ENCODE measurements at regions not wholly inside any gene's neighbourhood (a gene's known extent, or its start where the extent isn't known, plus 50 kb on each side); places are given as distances from the start of the nearest gene placed in this dataset.
"Not testable (repeated sequence)": the region's sequence is repeated elsewhere in the genome, so short reads cannot be mapped to it uniquely, and the experiment has no call there.

- no peak for DNase-seq
Observed at GRCh38 chr13:42400188-42400833, 128.4 kb downstream of the AKAP11 start.

GRCh38 chr13:42401376-42401775 lies 129.4 kb downstream of the AKAP11 start:
- DNase-seq = no peak

DNA sequence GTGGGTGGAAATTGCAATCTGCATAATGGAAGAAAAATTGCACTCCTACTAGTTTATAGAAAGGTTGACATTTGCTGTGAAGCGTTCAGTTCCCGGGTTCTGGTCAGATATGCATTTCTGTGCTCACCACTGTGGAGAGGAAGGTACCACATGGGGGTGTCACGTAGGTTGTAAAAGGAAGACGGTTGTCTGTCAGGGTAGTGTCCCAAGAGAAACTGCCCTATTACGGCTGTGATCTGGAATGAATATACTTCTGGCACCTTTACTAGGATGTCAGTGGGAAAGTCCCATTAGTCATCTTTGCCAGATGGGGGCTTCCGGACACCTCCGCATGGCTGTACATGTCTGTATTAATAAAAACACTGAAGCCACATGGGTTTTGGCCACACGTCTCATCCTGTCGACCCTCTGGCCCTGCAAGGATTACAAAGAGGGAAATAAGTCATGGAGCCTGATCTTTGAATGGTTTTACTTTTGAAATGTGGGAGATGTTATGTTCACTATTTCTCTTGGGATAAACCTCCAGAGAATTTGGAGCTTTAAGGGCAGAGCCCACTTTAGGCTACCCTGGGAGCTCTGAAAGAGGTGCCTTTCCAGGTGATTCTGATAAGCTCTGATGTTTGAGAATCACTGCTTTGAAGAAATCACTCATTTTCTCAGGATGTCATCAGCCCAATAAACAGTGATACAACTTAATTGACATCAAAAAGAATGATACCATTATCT lies 133.9 kb downstream of the AKAP11 start:
- DNase-seq = peak; percentile 90

- DNase-seq = no peak
Observed at GRCh38 chr13:42409075-42409474, 137.1 kb downstream of the AKAP11 start.

- DNase-seq = no peak
Observed at GRCh38 chr13:42409551-42409950, 137.6 kb downstream of the AKAP11 start.

DNA sequence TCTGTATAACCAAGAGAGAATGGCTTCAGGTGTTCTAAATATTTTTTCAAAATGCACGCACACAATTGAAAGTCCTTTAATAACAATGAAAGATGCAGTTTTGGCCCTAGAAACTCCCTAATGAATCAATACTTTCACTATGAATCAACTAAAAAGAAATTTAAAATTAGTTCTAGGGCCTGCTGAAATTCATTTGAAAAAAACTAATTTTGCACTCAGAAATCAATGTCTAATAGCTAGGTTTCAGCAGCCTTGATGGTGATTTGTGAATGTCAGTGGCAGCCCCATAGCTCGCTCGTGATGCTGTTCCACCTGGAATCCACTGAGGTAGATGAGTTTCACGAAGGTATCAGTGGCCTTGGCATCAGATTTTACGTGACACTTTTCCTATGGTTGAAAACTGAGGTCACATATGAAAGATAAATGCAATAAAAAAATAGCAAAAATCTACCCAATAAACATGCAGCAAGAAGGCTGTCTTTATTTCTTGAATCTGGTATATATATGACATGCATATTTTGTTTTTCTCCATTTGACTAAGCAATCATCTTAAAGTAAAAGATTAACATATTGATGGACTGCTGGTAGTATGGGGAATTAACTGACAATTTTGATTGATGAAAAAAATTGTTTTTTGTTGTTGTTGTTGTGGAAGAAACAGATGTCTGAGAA lies 141.0 kb downstream of the AKAP11 start:
- peak; percentile 37 for DNase-seq

DNA sequence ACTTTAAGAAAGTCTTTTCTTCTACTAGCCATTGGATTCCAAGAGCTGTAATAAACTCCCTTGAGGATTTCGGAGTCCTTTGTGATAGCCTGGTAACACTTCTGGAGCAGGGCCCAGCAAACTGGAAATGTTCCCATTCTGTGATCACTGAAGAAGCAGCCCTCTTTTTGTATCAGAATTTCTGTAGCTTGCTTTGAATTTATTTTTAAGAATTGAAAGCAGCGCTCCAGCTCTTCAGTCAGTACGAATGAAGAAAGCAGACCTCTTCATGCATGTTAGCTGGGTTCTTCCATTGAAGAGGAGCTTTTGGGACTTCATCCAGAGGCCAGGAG lies 141.5 kb downstream of the AKAP11 start:
- DNase-seq = no peak

GRCh38 chr13:42417626-42418025 lies 145.7 kb downstream of the AKAP11 start:
- DNase-seq = no peak

GRCh38 chr13:42418184-42418583 lies 146.2 kb downstream of the AKAP11 start:
- DNase-seq = no peak

- peak; percentile 66 for DNase-seq
Observed at GRCh38 chr13:42420304-42420703, 148.4 kb downstream of the AKAP11 start.

DNA sequence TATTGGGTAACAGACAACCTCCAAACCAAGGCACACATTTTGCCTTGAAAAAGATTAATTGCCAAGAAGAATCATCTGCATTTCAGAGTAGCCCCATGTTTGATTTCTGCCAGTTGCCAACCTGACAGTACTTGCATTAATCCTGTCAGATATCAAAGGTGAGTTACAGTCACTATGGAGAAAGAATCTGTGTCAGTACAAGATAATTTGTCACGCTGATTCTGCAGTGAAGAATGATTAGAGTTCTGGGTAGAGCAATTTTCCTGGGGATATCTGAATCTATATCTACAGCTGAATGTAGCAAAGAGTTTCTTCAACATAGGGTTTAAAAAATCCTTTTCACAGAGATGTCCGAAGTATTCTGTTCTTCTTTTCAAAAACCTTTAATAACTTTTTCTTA lies 150.7 kb downstream of the AKAP11 start:
- no peak for DNase-seq

DNA sequence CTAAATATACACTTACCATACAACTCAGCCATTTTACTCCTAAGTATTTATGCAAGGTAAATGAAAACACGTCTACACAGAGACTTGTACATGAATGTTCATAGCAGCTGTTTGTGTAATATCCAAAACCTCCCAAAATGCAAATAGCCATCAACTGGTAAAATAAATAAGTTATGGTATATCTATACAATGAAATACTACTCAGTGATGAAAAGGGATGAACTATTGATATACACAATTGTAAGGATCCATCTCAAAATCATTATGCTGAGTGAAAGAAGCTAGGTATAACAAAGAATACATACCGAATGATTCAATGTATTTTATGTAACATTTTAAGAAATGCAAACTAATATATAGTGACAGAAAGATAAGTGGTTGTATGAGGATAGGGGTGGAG lies 149.8 kb upstream of the TNFSF11 start:
- DNase-seq = no peak

DNA sequence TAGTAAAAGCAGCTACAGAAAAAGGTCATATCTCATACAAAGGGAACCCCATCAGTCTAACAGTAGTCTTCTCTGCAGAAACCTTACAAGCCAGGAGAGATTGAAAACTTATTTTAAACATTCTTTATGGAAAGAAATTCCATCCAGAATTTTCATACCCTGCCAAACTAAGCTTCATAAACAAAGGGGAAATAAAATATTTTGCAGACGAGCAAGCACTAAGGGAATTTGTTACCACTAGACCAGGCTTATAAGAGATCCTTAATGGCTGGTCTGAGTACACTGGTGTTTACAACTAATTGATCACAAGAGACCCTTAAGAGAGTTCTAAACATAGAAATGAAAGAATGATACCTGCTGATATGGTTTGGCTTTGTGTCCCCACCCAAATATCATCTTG lies 128.6 kb upstream of the TNFSF11 start:
- DNase-seq = no peak

- DNase-seq = not testable (repeated sequence)
Observed at GRCh38 chr13:42446597-42446996, 127.4 kb upstream of the TNFSF11 start.

DNA sequence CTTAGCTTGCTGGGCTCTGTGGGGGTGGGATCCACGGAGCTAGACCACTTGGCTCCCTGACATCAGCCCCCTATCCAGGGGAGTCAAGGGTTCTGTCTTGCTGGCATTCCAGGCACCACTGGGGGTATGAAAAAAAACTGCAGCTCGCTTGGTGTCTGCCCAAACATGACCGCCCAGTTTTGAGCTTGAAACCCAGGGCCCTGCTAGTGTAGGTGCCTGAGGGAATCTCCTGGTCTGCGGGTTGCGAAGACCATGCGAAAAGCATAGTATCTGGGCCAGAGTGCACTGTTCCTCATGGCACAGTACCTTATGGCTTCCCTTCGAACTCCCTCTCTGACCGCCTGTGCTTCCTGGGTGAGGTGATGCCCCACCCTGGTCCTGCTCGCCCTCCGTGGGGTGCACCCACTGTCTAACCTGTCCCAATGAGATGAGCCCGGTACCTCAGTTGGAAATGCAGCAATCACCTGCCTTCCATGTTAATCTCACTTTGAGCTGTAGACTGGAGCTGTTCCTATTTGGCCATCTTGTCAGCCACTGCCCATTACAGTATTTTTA lies 120.8 kb upstream of the TNFSF11 start:
- no peak for DNase-seq

DNA sequence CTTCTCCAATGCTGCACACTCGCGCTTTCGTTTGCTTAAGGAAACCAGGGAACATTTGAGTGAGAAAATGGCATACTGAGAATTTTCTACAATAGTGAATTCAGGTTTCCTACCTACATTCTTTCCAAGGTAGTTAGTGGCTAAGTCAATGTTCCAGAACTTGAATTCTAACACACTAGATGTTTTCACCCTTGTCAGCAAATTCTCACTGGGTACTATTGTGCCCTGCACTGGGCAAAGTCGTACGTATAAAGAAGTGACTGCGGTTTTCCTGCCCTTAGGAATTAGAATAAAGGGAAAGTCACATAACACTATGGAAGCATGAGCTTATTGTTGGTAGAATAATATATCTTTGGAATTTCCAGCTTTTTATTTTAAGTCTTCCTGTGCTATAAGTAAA lies 119.2 kb upstream of the TNFSF11 start:
- DNase-seq = no peak

GRCh38 chr13:42458193-42458592 lies 115.8 kb upstream of the TNFSF11 start:
- no peak for DNase-seq

DNA sequence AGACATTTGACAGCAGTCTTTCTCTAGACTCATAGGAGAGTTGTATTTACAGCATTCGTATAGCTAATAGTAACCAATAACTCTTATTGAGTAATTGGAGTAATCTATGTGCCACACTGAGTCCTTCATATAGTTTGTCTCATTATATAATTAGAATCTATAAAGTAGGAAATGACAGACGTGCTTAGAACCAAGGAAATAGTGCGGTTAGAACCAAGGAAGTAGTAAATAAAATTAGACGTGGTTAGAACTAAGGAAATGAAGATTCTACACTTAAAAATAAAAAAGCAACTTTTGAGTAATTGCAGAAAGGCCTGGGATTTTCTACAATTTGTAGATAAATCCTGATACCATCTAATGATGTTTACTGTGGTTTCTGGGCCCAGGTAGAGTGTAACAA lies 107.8 kb upstream of the TNFSF11 start:
- DNase-seq = no peak

DNA sequence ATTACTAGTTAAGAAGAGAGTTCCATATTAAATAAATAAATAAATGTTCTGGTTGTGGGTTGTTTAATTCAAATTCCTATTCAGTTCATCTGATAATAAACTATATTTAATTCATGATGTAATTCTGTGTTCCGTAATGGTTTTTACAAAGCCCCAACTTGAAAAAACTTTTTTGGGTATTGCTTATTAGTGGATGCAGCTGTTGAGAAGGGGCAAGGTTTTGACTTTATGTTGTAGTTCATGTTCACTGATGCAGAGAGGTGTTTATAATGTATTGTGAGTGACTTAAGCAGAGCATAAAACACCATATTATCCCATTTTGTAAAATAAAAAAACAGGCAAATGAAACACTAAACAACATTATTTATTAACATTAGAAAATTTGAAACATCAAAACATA lies 107.3 kb upstream of the TNFSF11 start:
- no peak for DNase-seq

- DNase-seq = no peak
Observed at GRCh38 chr13:42474954-42475353, 99.0 kb upstream of the TNFSF11 start.

GRCh38 chr13:42477596-42478190 lies 96.3 kb upstream of the TNFSF11 start:
- no peak for DNase-seq

GRCh38 chr13:42478531-42479156 lies 95.3 kb upstream of the TNFSF11 start:
- DNase-seq = peak; percentile 23

DNA sequence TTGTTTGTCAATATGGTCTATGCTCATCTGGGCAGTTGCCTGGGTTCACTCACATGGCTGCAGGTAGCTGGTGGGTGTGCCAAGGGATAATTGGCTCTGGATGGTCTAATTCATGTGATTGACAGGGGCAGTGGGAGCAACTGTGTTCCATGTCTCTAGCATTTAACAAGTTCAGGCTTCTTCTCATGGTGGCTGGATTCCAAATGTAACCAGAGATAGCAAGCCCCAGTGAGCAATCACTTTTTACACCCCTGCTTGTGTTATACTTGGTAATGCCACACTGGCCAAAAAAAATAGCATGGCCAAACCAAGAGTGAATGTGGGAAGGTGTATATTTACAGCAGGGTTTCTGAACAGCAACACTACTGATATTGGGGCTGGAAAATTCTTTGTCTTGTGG lies 89.6 kb upstream of the TNFSF11 start:
- no peak for DNase-seq
